ENCODE measurements at regions not wholly inside any gene's neighbourhood (a gene's known extent, or its start where the extent isn't known, plus 50 kb on each side); places are given as distances from the start of the nearest gene placed in this dataset.
"Not testable (repeated sequence)": the region's sequence is repeated elsewhere in the genome, so short reads cannot be mapped to it uniquely, and the experiment has no call there.

GRCh38 chr5:75002271-75002670, 50.1 kb downstream of the GCNT4 start:
- DNase-seq = no peak

GRCh38 chr5:74995926-74996325, 56.4 kb downstream of the GCNT4 start:
- no peak for DNase-seq

DNA sequence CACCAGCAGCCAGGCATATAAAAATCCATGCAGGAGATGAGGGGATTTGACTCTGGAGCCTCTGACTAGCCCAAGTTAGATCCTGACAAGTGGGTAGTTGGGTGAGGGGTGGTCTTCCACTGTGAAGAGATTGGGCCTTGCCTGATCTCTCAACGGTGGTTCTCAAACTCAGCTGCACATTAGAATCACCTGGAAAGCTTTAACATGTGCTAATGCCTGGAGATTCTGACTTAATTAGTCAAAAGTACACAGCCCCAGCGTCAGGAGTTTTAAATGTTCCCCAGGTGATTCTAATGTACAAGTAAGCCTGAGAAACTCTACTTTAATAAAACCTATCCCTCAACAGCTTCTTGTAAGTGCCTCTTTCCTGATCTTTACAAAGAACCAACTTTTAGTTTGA, 57.5 kb downstream of the GCNT4 start:
- no peak for DNase-seq

- DNase-seq = no peak
Observed at GRCh38 chr5:74993743-74994142, 58.6 kb downstream of the GCNT4 start.

GRCh38 chr5:74992791-74993190, 59.6 kb downstream of the GCNT4 start:
- DNase-seq = no peak

DNA sequence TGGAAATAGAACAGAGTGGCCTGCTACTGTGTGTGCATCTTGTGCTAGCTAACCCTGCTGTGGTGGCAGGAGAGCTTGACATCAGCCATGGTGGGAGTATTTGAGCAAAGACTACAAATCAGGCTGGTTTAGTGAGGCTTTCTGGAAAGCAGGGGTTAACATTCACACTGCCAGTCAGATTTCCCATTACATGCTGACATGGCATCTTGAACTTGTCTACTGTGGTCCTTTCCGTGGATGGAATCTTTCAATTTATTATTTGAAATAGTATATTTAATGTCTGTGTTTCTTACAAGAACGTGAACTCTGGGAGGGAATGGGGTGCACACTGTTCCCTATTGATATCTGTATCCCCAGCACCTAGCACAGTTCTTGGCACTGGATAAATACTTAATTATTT, 60.8 kb downstream of the GCNT4 start:
- no peak for DNase-seq

GRCh38 chr5:74990194-74990593, 62.2 kb downstream of the GCNT4 start:
- DNase-seq = no peak

- DNase-seq = no peak
Observed at GRCh38 chr5:74988273-74988983, 63.9 kb downstream of the GCNT4 start.

DNA sequence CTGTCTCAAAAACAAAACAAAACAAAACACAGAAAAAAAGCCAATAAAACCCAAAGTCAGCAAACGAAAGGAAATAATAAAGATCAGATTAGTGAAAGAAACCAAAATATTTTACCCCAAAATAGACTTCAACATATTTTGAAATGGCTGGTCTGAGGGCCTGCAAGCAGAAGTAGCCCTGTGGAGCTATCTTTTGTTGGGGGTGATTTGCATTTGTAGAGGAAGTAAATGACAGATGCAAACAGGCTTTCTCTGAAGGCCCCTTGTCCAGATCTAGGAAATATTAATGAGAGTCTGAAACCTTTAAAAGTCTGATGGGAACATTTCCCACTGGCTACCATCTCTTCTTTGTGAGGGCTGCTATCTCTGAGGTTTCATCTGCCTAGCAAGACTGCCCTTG, 74.0 kb downstream of the GCNT4 start:
- no peak for DNase-seq

- DNase-seq = no peak
Observed at GRCh38 chr5:74977471-74977870, 74.9 kb downstream of the GCNT4 start.

GRCh38 chr5:74976651-74977050, 75.7 kb downstream of the GCNT4 start:
- no peak for DNase-seq

- no peak for DNase-seq
Observed at GRCh38 chr5:74975582-74975981, 76.8 kb downstream of the GCNT4 start.

GRCh38 chr5:74974451-74975091, 77.8 kb downstream of the GCNT4 start:
- no peak for DNase-seq

- no peak for DNase-seq
Observed at GRCh38 chr5:74973694-74974093, 78.7 kb downstream of the GCNT4 start.

DNA sequence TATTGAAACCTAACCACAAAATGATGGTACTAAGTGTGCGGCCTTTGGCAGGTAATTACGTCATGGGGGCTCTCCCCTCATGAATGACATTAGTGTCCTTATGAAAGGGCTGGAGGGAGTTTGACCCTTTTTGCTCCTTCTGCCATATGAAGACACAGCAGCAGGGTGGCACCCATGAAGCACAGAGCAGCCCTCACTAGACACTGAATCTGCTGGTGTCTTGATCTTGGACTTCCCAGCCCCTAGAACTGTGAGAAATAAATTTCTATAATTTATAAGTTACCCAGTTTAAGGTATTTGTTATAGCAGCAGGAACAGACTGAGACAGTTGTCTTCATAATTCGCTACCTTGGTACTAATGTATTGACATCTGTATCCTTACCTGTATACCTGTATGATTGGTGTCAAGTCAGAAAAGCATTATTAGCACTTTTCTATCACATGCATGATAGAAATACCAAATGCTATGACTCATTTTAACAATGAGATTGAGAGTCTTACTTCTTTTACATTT, 80.4 kb downstream of the GCNT4 start:
- no peak for DNase-seq

- not testable (repeated sequence) for DNase-seq
Observed at GRCh38 chr5:74970891-74971290, 81.5 kb downstream of the GCNT4 start.

DNA sequence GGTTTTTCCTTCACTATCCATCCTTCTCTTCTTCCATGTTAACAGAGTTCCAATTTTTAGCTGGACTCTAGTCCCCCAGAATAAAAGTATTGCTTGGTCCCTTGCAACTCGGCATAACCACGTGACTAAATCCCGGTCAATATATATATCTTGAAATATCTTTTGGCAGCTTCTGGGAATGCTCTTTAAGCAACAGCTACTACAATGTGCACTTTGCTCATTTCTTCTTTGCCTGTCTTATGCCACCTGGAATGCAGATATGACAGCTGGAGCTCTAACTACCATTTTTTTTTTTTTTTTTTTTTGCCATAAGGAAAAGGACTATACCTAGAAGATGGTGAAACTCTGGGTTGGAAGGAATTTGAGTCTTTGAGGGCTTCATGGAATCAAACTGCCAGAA, 82.6 kb downstream of the GCNT4 start:
- DNase-seq = no peak

DNA sequence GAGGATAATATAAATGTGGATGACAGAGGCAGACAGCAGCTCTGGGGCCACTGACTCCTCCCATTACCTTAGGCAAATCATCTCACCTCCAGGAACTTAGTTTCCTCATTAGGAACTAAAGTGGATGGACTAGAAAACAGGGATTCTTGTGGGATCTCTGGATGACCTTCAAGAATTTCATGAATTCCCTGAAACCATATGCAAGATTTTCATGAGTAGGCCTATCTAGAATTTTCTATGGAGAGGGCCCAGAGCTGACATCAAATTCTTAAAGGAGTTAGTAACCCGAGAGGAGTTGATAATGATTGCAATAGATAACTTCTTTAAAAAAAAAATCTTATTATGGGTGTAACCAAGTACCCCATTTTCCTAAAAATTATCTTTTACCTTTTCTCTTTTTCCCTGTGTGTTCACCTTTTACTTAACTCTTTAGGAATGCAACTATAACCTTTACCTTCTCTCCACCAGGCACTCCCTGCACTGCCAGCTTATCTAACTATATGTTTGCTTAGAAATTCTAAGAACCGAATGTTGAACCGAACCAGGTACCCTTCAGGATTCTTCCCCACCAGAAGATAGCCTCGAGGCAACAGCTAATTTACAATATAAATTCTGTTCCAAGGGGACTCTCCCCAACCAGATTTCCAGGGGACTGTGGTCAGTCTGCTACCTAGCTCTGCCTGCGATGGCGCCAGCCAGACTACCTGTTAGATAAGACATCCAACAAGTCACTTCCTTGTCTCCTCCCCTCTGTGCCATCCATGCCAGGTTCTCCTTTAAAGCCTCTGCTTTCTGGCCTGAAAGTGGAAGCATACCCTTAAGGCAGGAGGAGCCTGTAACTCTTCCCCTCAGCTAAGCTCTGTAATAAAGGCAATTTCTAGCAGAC, 86.0 kb downstream of the GCNT4 start:
- DNase-seq = no peak

DNA sequence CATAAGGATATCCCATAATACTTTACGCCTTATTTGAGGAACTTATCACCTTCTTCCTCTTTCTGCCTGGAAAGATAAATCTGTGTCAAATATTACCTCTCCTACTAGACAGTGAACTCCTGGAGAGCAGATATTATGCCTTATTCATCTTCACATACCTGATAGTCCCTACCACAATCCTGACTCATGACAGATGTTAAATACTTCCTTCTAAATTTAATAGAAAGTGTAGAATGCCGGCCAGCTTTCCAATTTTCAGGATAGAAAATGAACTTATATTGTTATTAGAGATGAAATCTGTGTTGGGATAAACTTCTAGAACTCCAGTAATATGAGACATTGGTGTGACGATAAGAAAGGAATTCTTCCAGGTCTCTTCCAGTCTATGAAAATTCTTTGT, 89.0 kb downstream of the GCNT4 start:
- DNase-seq = no peak

DNA sequence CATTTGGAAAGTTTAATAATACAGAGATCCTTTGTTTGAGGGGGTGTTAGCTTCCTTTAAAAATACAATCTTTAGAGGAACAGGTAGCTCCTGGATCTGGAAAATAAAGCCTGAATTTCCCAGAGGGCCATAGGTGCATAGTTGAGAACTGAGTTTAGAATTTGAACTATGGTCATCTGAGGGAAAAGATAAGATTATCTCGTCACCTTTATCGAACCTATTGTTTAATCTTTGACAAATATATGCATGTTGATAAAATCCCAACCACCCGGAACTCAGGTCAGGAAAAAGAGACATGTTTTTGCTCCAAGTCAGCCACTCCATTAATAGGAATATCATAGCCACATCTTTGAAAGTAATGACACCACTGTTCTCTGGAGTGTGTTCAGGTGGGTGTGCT, 91.7 kb upstream of the FAM169A start:
- DNase-seq = no peak

DNA sequence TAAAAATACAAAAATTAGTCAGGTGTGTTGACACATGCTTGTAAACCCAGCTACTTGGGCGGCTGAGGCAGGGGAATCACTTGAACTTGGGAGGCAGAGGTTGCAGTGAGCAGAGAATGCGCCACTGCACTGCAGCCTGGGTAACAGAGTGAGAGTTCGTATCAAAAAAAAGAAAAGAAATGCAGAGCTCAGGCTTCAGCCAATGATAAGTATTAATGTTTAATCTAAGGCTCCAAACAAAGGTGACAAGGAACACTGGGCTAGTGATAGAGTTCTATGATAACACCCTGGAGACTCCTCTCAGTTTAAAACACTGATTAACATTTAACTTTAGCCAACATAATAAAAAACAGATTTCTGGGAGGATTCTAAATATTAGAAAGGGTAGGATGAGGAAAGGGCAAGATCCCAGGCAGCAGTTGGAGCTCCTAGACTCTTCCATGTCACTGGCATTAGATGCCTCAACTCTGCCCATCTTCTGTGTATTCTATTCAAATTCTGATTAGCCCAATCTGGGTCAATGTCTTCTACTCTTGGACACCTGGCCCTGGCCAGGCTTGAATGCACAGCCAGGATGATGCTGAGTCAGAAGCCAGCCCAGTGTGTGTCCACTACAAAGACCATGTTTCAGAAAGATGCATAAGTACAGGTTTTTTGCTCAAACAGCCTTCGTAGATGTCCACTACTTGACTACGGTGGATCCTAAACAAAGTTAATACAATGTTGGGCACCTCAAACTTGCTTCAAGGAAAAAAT, 91.0 kb upstream of the FAM169A start:
- no peak for DNase-seq

GRCh38 chr5:74956278-74956677, 90.1 kb upstream of the FAM169A start:
- no peak for DNase-seq

GRCh38 chr5:74954919-74955318, 88.7 kb upstream of the FAM169A start:
- DNase-seq = no peak
